ENCODE measurements at regions not wholly inside any gene's neighbourhood (a gene's known extent, or its start where the extent isn't known, plus 50 kb on each side); places are given as distances from the start of the nearest gene placed in this dataset.

- WGBS, 4 donors: 42 to 62% (median 44%) methylated on average over 1 of the region's 1 CpG
- H3K9me3 ChIP-seq: no peaks in the 10 kb centered on the region
- H3K27ac ChIP-seq: no peak overlapping the region
- ATAC-seq (no peak), DNase-seq (no peak)
- intact Hi-C loops (cut with DNase I): no loop called here
- no peaks in the 10 kb centered on the region for H3K4me1 ChIP-seq
- no peaks in the 10 kb centered on the region for H3K27me3 ChIP-seq
- H3K4me3 ChIP-seq: no peak overlapping the region
- no peak for TF ChIP-seq POLR2A (IDR thresholded peaks at IDR 0.05)
- TF ChIP-seq, protein P1, sequence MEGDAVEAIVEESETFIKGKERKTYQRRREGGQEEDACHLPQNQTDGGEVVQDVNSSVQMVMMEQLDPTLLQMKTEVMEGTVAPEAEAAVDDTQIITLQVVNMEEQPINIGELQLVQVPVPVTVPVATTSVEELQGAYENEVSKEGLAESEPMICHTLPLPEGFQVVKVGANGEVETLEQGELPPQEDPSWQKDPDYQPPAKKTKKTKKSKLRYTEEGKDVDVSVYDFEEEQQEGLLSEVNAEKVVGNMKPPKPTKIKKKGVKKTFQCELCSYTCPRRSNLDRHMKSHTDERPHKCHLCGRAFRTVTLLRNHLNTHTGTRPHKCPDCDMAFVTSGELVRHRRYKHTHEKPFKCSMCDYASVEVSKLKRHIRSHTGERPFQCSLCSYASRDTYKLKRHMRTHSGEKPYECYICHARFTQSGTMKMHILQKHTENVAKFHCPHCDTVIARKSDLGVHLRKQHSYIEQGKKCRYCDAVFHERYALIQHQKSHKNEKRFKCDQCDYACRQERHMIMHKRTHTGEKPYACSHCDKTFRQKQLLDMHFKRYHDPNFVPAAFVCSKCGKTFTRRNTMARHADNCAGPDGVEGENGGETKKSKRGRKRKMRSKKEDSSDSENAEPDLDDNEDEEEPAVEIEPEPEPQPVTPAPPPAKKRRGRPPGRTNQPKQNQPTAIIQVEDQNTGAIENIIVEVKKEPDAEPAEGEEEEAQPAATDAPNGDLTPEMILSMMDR (IDR thresholded peaks at IDR 0.05): no peak
- H3K36me3 ChIP-seq: no peaks in the 10 kb centered on the region
Observed at GRCh38 chr14:42004321-42004720, 397.6 kb downstream of the LRFN5 start.

DNA sequence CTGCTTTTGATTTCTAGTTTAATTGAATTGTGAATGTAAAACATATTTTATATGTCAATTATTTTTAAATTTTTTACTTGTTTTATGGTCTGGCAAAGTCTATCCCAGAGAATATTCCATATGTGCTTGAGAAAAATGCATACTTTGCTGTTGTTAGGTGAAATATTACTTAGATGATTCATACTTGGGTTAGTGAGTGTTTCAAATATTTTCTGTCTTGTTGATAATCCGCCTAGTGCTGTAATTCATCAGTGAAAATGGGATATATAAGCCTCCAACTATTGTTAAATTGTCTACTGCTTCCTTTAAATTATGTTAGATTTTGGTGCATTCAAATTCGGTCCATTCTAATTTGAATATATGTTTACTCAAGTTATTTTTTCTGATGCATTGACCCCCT is 395.5 kb downstream of the LRFN5 start:
- Histone ChIP-seq H3K36me3 (no peaks in the 10 kb centered on the region), H3K4me3 (no peak overlapping the region), H3K27ac (no peak overlapping the region), H3K4me1 (no peaks in the 10 kb centered on the region), H3K9me3 (no peaks in the 10 kb centered on the region), H3K27me3 (no peaks in the 10 kb centered on the region)
- TF ChIP-seq POLR2A (IDR thresholded peaks at IDR 0.05): no peak
- TF ChIP-seq, protein P1 (IDR thresholded peaks at IDR 0.05): no peak
- 67 to 80% (median 75%) methylated on average over 2 of the region's 2 CpGs for WGBS, 4 donors
- intact Hi-C loops (cut with DNase I): no loop called here
- no peak for ATAC-seq
- DNase-seq: no peak

DNA sequence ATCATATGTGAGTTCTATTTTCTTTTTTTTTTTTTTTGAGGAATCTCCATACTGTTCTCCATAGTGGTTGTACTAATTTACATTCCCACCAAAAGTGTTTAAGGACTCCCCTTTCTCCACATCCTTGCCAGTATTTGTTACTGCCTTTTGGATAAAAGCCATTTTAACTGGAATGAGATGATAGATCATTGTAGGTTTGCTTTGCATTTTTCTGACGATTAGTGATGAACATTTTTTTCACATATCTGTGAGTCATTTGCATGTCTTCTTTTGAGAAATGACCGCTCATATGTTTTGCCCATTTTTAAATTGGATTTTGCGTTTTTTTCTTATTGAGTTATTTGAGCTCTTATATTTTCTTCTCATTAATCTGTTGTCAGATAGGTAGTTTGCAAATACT is 394.8 kb downstream of the LRFN5 start:
- TF ChIP-seq POLR2A (IDR thresholded peaks at IDR 0.05): no peak
- TF ChIP-seq, protein P1 (IDR thresholded peaks at IDR 0.05): no peak
- 51 to 80% (median 64%) methylated on average over 3 of the region's 3 CpGs for WGBS, 4 donors
- no peaks in the 10 kb centered on the region for H3K27me3 ChIP-seq
- H3K27ac ChIP-seq: no peak overlapping the region
- H3K4me1 ChIP-seq: no peaks in the 10 kb centered on the region
- H3K4me3 ChIP-seq: no peak overlapping the region
- DNase-seq (no peak), ATAC-seq (no peak)
- no peaks in the 10 kb centered on the region for H3K36me3 ChIP-seq
- intact Hi-C loops (cut with DNase I): no loop called here
- no peaks in the 10 kb centered on the region for H3K9me3 ChIP-seq

- intact Hi-C loops (cut with DNase I): no loop called here
- Histone ChIP-seq H3K4me3 (no peak overlapping the region), H3K4me1 (no peaks in the 10 kb centered on the region), H3K36me3 (no peaks in the 10 kb centered on the region), H3K9me3 (no peaks in the 10 kb centered on the region), H3K27me3 (no peaks in the 10 kb centered on the region), H3K27ac (no peak overlapping the region)
- no peak for DNase-seq
- 38 to 91% (median 87%) methylated on average over 1 of the region's 1 CpG for WGBS, 4 donors
- TF ChIP-seq, protein P1 (IDR thresholded peaks at IDR 0.05): no peak
- TF ChIP-seq POLR2A (IDR thresholded peaks at IDR 0.05): no peak
- ATAC-seq: no peak
Observed at GRCh38 chr14:42000450-42000849, 393.8 kb downstream of the LRFN5 start.
